ENCODE measurements at regions not wholly inside any gene's neighbourhood (a gene's known extent, or its start where the extent isn't known, plus 50 kb on each side); places are given as distances from the start of the nearest gene placed in this dataset.

GRCh38 chr20:33909331-33909921 lies 84.3 kb upstream of the RALY start (continued):
- TF ChIP-seq RERE (CRISPR knock-in tag; IDR thresholded peaks at IDR 0.05; ENCODE audit: low read depth) (peak; percentile 64; the same call in 1 of the 2 replicates), ATF2 (CRISPR knock-in tag; IDR thresholded peaks at IDR 0.05) (0 out of 2 replicates have a peak, but pooled peaks have one; percentile 70), RCOR2 (CRISPR knock-in tag; IDR thresholded peaks at IDR 0.05) (peak; percentile 90), ISL2 (CRISPR knock-in tag; IDR thresholded peaks at IDR 0.05) (peak; percentile 79), SMYD3 (CRISPR knock-in tag; IDR thresholded peaks at IDR 0.05) (peak; percentile 47; the same call in 1 of the 2 replicates), ARID4A (CRISPR knock-in tag; IDR thresholded peaks at IDR 0.05; ENCODE audit: borderline replicate concordance) (0 out of 2 replicates have a peak, but pooled peaks have one; percentile 28), CBFB (CRISPR knock-in tag; IDR thresholded peaks at IDR 0.05) (peak; percentile 100), REPIN1 (CRISPR knock-in tag; IDR thresholded peaks at IDR 0.05; ENCODE audit: borderline replicate concordance, low read depth) (0 out of 2 replicates have a peak, but pooled peaks have one; percentile 49), CEBPG (CRISPR knock-in tag; IDR thresholded peaks at IDR 0.05) (peak; percentile 92), NCOA2 (CRISPR knock-in tag; IDR thresholded peaks at IDR 0.05) (peak; percentile 84), KLF11 (CRISPR knock-in tag; IDR thresholded peaks at IDR 0.05) (peak; percentile 39; the same call in 1 of the 2 replicates), FOXA3 (CRISPR knock-in tag; IDR thresholded peaks at IDR 0.05) (peak; percentile 68), GATAD2A (CRISPR knock-in tag; IDR thresholded peaks at IDR 0.05) (peak; percentile 97), THAP11 (CRISPR knock-in tag; IDR thresholded peaks at IDR 0.05) (peak; percentile 66; the same call in 1 of the 2 replicates), HNF4G (IDR thresholded peaks at IDR 0.05; ENCODE audit: borderline replicate concordance, low read depth, low read length) (no peak), HNF4G (CRISPR knock-in tag; IDR thresholded peaks at IDR 0.05; ENCODE audit: borderline replicate concordance, low read depth) (no peak), KLF9 (CRISPR knock-in tag; IDR thresholded peaks at IDR 0.05; ENCODE audit: low read depth) (no peak), SATB2 (CRISPR knock-in tag; IDR thresholded peaks at IDR 0.05) (no peak), ZSCAN5A (CRISPR knock-in tag; IDR thresholded peaks at IDR 0.05; ENCODE audit: borderline replicate concordance) (peak; percentile 77; the same call in 1 of the 2 replicates)
